HG03378 (cell line): ENCODE measurements at regions not wholly inside any gene's neighbourhood (a gene's known extent, or its start where the extent isn't known, plus 50 kb on each side); places are given as distances from the start of the nearest gene placed in this dataset.

Experiments
- ATAC-seq: cut with Tn5 transposase; IDR thresholded peaks from one replicate; pipeline ENCODE4 v1.9.1; 2021; ENCODE audit warnings: mild to moderate bottlenecking, moderate library complexity; ENCODE audit not compliant: unreplicated experiment

GRCh38 chr5:2460098-2460497, 291.4 kb downstream of the IRX2 start:
- no peak for ATAC-seq

GRCh38 chr5:2459251-2459650, 292.2 kb downstream of the IRX2 start:
- no peak for ATAC-seq

- no peak for ATAC-seq
Measured at GRCh38 chr5:2455878-2456277, 295.6 kb downstream of the IRX2 start.

GRCh38 chr5:2454876-2455275, 296.6 kb downstream of the IRX2 start:
- no peak for ATAC-seq

- ATAC-seq, result no peak
Measured at GRCh38 chr5:2453781-2454180, 297.7 kb downstream of the IRX2 start.

- ATAC-seq, result no peak
Measured at GRCh38 chr5:2451100-2451499, 300.4 kb downstream of the IRX2 start.

GRCh38 chr5:2442496-2443354, 308.8 kb downstream of the IRX2 start:
- no peak for ATAC-seq

GRCh38 chr5:2441495-2442180, 309.8 kb downstream of the IRX2 start:
- no peak for ATAC-seq

- no peak for ATAC-seq
Measured at GRCh38 chr5:2439608-2440007, 311.9 kb downstream of the IRX2 start.

- ATAC-seq, result no peak
Measured at GRCh38 chr5:2433086-2433485, 318.4 kb downstream of the IRX2 start.

GRCh38 chr5:2432076-2432920, 319.2 kb downstream of the IRX2 start:
- no peak for ATAC-seq

GRCh38 chr5:2430606-2431005, 320.9 kb downstream of the IRX2 start:
- ATAC-seq, result no peak

GRCh38 chr5:2427983-2428382, 323.5 kb downstream of the IRX2 start:
- no peak for ATAC-seq

- no peak for ATAC-seq
Measured at GRCh38 chr5:2423634-2424033, 327.8 kb downstream of the IRX2 start.

- ATAC-seq, result no peak
Measured at GRCh38 chr5:2417301-2417700, 334.2 kb downstream of the IRX2 start.

- no peak for ATAC-seq
Measured at GRCh38 chr5:2415678-2416077, 335.8 kb downstream of the IRX2 start.

- ATAC-seq, result no peak
Measured at GRCh38 chr5:2410451-2410850, 341.0 kb downstream of the IRX2 start.

GRCh38 chr5:2403296-2403695, 348.2 kb downstream of the IRX2 start:
- ATAC-seq, result no peak

GRCh38 chr5:2399804-2400203, 351.7 kb downstream of the IRX2 start:
- ATAC-seq, result no peak

GRCh38 chr5:2399096-2399495, 352.4 kb downstream of the IRX2 start:
- no peak for ATAC-seq

- ATAC-seq, result no peak
Measured at GRCh38 chr5:2393556-2393955, 357.9 kb downstream of the IRX2 start.
